ENCODE measurements at regions not wholly inside any gene's neighbourhood (a gene's known extent, or its start where the extent isn't known, plus 50 kb on each side); places are given as distances from the start of the nearest gene placed in this dataset.
"Not testable (repeated sequence)": the region's sequence is repeated elsewhere in the genome, so short reads cannot be mapped to it uniquely, and the experiment has no call there.

- DNase-seq = no peak
These were observed 59.1 kb upstream of the PAX8 start for GRCh38 chr2:113337809-113338208.

GRCh38 chr2:113336040-113336439 lies 57.3 kb upstream of the PAX8 start:
- DNase-seq = not testable (repeated sequence)

GRCh38 chr2:113334147-113334546 lies 55.4 kb upstream of the PAX8 start:
- DNase-seq = no peak

- DNase-seq = not testable (repeated sequence)
These were observed 55.0 kb upstream of the PAX8 start for GRCh38 chr2:113333735-113334134.

GRCh38 chr2:113330060-113330767 lies 51.5 kb upstream of the PAX8 start:
- not testable (repeated sequence) for DNase-seq

GRCh38 chr2:113328973-113329372 lies 50.3 kb upstream of the PAX8 start:
- not testable (repeated sequence) for DNase-seq

- DNase-seq = not testable (repeated sequence)
These were observed 49.9 kb upstream of the PAX8 start for GRCh38 chr2:113328572-113328971.

Data from stimulated activated CD4-positive, alpha-beta T cell treated with anti-CD3 and anti-CD28 coated beads, Interleukin-4, amount 100 ng/mL, for 1 hour (primary cell).